ENCODE measurements at regions not wholly inside any gene's neighbourhood (a gene's known extent, or its start where the extent isn't known, plus 50 kb on each side); places are given as distances from the start of the nearest gene placed in this dataset.

- Histone ChIP-seq H3K4me3 (replicated peaks in 1 of 3; ENCODE audit: insufficient read depth in 1 of 3, low read depth in 1 of 3, low read length in 3 of 3) (no peak overlapping the region), H3K9me3 (replicated peaks; ENCODE audit: control insufficient read depth, insufficient read depth, low read length) (no peaks in the 10 kb centered on the region), H3K4me1 (ENCODE audit: control insufficient read depth, extremely low read depth, insufficient read depth, low read length) (no peaks in the 10 kb centered on the region), H3K27ac (ENCODE audit: insufficient read depth, low read depth, low read length) (no peak overlapping the region), H3K9ac (replicated peaks; ENCODE audit: extremely low read depth, insufficient read depth, low read length) (no peak overlapping the region), H3K4me2 (ENCODE audit: insufficient read depth, low read length) (no peak overlapping the region), H3K9me1 (replicated peaks; ENCODE audit: control insufficient read depth, extremely low read depth, insufficient read depth, low read length) (no peaks in the 10 kb centered on the region), H3K79me2 (ENCODE audit: control insufficient read depth, insufficient read depth, low read length) (no peaks in the 10 kb centered on the region), H3K36me3 (ENCODE audit: control insufficient read depth in 2 of 2, extremely low read depth in 1 of 2, insufficient read depth in 2 of 2, low read length in 2 of 2) (no peaks in the 10 kb centered on the region), H2AFZ (ENCODE audit: low read depth, low read length) (no peak overlapping the region), H3K27me3 (ENCODE audit: control insufficient read depth in 2 of 2, insufficient read depth in 2 of 2, low read length in 2 of 2) (no peaks in the 10 kb centered on the region), H4K20me1 (replicated peaks; ENCODE audit: control insufficient read depth, extremely low read depth, insufficient read depth, low read length) (no peaks in the 10 kb centered on the region)
- TF ChIP-seq MYC (IDR thresholded peaks at IDR 0.05; ENCODE audit: low read depth, low read length) (no peak), FOS (IDR thresholded peaks at IDR 0.05; ENCODE audit: borderline replicate concordance, insufficient read depth, low read length) (no peak), GATA2 (IDR thresholded peaks at IDR 0.05; ENCODE audit: insufficient read depth, insufficient read length, low read depth, low read length) (no peak), MAX (IDR thresholded peaks at IDR 0.05; ENCODE audit: insufficient read depth, insufficient read length) (no peak), CTCF (IDR thresholded peaks at IDR 0.05; ENCODE audit: extremely low read depth in 1 of 2, insufficient read depth in 1 of 2, low read depth in 1 of 2, low read length in 2 of 2) (no peak), POLR2A (IDR thresholded peaks at IDR 0.05; ENCODE audit: low read depth, low read length) (no peak)
- no peak for FAIRE-seq
- dilution Hi-C loops (cut with MboI; ENCODE audit: extremely low pct_ligation_motif_present, low sequenced_read_pairs): no loop called here
- BruUV-seq (replicated peaks): no TSS peak
- no peak for DNase-seq (ENCODE audit: low read depth, low spot score)
- ChIA-PET POLR2A (no interaction called here), CTCF (no interaction called here)
- intact Hi-C loops (cut with micrococcal nuclease): no loop called here
These were observed 229.5 kb upstream of the TMEFF2 start for GRCh38 chr2:192424243-192424642.

GRCh38 chr2:192419786-192420185 is 225.1 kb upstream of the TMEFF2 start:
- Histone ChIP-seq H3K9me3 (replicated peaks; ENCODE audit: control insufficient read depth, insufficient read depth, low read length) (no peaks in the 10 kb centered on the region), H3K79me2 (ENCODE audit: control insufficient read depth, insufficient read depth, low read length) (no peaks in the 10 kb centered on the region), H3K4me1 (ENCODE audit: control insufficient read depth, extremely low read depth, insufficient read depth, low read length) (no peaks in the 10 kb centered on the region), H3K9me1 (replicated peaks; ENCODE audit: control insufficient read depth, extremely low read depth, insufficient read depth, low read length) (no peaks in the 10 kb centered on the region), H3K9ac (replicated peaks; ENCODE audit: extremely low read depth, insufficient read depth, low read length) (no peak overlapping the region), H3K4me2 (ENCODE audit: insufficient read depth, low read length) (no peak overlapping the region), H3K36me3 (ENCODE audit: control insufficient read depth in 2 of 2, extremely low read depth in 1 of 2, insufficient read depth in 2 of 2, low read length in 2 of 2) (no peaks in the 10 kb centered on the region), H4K20me1 (replicated peaks; ENCODE audit: control insufficient read depth, extremely low read depth, insufficient read depth, low read length) (no peaks in the 10 kb centered on the region), H2AFZ (ENCODE audit: low read depth, low read length) (no peak overlapping the region), H3K27me3 (ENCODE audit: control insufficient read depth in 2 of 2, insufficient read depth in 2 of 2, low read length in 2 of 2) (no peaks in the 10 kb centered on the region), H3K27ac (ENCODE audit: insufficient read depth, low read depth, low read length) (no peak overlapping the region), H3K4me3 (replicated peaks in 1 of 3; ENCODE audit: insufficient read depth in 1 of 3, low read depth in 1 of 3, low read length in 3 of 3) (no peak overlapping the region)
- intact Hi-C loops (cut with micrococcal nuclease): no loop called here
- POLR2A ChIA-PET: no interaction called here
- dilution Hi-C loops (cut with MboI; ENCODE audit: extremely low pct_ligation_motif_present, low sequenced_read_pairs): no loop called here
- no TSS peak for BruUV-seq (replicated peaks)
- CTCF ChIA-PET: no interaction called here
- DNase-seq (ENCODE audit: low read depth, low spot score) (no peak), FAIRE-seq (no peak)
- TF ChIP-seq EZH2 (IDR thresholded peaks at IDR 0.05; ENCODE audit: borderline replicate concordance, low read depth, low read length, severe bottlenecking) (no peak), GATA2 (IDR thresholded peaks at IDR 0.05; ENCODE audit: insufficient read depth, insufficient read length, low read depth, low read length) (no peak), POLR2AphosphoS5 (IDR thresholded peaks at IDR 0.05; ENCODE audit: insufficient read depth, low read depth, low read length) (no peak), CTCF (IDR thresholded peaks at IDR 0.05; ENCODE audit: extremely low read depth in 1 of 2, insufficient read depth in 1 of 2, low read depth in 1 of 2, low read length in 2 of 2) (no peak), JUN (IDR thresholded peaks at IDR 0.05; ENCODE audit: borderline replicate concordance, insufficient read depth, insufficient read length, low read depth) (no peak), POLR2A (IDR thresholded peaks at IDR 0.05; ENCODE audit: low read depth, low read length) (no peak), MAX (IDR thresholded peaks at IDR 0.05; ENCODE audit: insufficient read depth, insufficient read length) (no peak), MYC (IDR thresholded peaks at IDR 0.05; ENCODE audit: low read depth, low read length) (no peak)

All from endothelial cell of umbilical vein (primary cell).